ENCODE measurements at regions not wholly inside any gene's neighbourhood (a gene's known extent, or its start where the extent isn't known, plus 50 kb on each side); places are given as distances from the start of the nearest gene placed in this dataset.
"Not testable (repeated sequence)": the region's sequence is repeated elsewhere in the genome, so short reads cannot be mapped to it uniquely, and the experiment has no call there.

GRCh38 chr1:148432318-148432717 lies 50.8 kb downstream of the PPIAL4G start:
- DNase-seq, result not testable (repeated sequence)

GRCh38 chr1:148429856-148430255 lies 53.2 kb downstream of the PPIAL4G start:
- DNase-seq, result not testable (repeated sequence)

GRCh38 chr1:148426940-148427611 lies 56.0 kb downstream of the PPIAL4G start:
- not testable (repeated sequence) for DNase-seq

- DNase-seq, result not testable (repeated sequence)
Observed at GRCh38 chr1:148426385-148426784, 56.7 kb downstream of the PPIAL4G start.

- peak in 1 of 2 experiments; percentile 37 for DNase-seq
Observed at GRCh38 chr1:148424143-148425003, 58.7 kb downstream of the PPIAL4G start.

GRCh38 chr1:148422921-148423320 lies 60.2 kb downstream of the PPIAL4G start:
- not testable (repeated sequence) for DNase-seq

- DNase-seq, result not testable (repeated sequence)
Observed at GRCh38 chr1:148417241-148417640, 65.9 kb downstream of the PPIAL4G start.

GRCh38 chr1:148413385-148413784 lies 69.7 kb downstream of the PPIAL4G start:
- DNase-seq, result not testable (repeated sequence)

GRCh38 chr1:148404786-148405568 lies 78.1 kb downstream of the PPIAL4G start:
- not testable (repeated sequence) for DNase-seq

GRCh38 chr1:148403925-148404324 lies 79.2 kb downstream of the PPIAL4G start:
- not testable (repeated sequence) for DNase-seq

- DNase-seq, result not testable (repeated sequence)
Observed at GRCh38 chr1:148403085-148403456, 80.0 kb downstream of the PPIAL4G start.

- DNase-seq, result peak; percentile 84 to 95
Observed at GRCh38 chr1:148402152-148403084, 80.7 kb downstream of the PPIAL4G start.

GRCh38 chr1:148397516-148397915 lies 85.6 kb downstream of the PPIAL4G start:
- DNase-seq, result not testable (repeated sequence)

GRCh38 chr1:148392505-148392904 lies 90.6 kb downstream of the PPIAL4G start:
- DNase-seq, result not testable (repeated sequence)

GRCh38 chr1:148391323-148391722 lies 91.8 kb downstream of the PPIAL4G start:
- not testable (repeated sequence) for DNase-seq

GRCh38 chr1:148389027-148389339 lies 94.1 kb downstream of the PPIAL4G start:
- DNase-seq, result no peak

GRCh38 chr1:148388260-148389026 lies 94.7 kb downstream of the PPIAL4G start:
- peak; percentile 93 to 98 for DNase-seq

GRCh38 chr1:148387949-148388259 lies 95.2 kb downstream of the PPIAL4G start:
- DNase-seq, result peak in 1 of 2 experiments; percentile 30

GRCh38 chr1:148387122-148387948 lies 95.8 kb downstream of the PPIAL4G start:
- DNase-seq, result peak in 1 of 2 experiments; percentile 20

- DNase-seq, result no peak
Observed at GRCh38 chr1:148386617-148387016, 96.5 kb downstream of the PPIAL4G start.

- DNase-seq, result not testable (repeated sequence)
Observed at GRCh38 chr1:148386031-148386398, 97.1 kb downstream of the PPIAL4G start.
